ENCODE measurements at regions not wholly inside any gene's neighbourhood (a gene's known extent, or its start where the extent isn't known, plus 50 kb on each side); places are given as distances from the start of the nearest gene placed in this dataset.

DNA sequence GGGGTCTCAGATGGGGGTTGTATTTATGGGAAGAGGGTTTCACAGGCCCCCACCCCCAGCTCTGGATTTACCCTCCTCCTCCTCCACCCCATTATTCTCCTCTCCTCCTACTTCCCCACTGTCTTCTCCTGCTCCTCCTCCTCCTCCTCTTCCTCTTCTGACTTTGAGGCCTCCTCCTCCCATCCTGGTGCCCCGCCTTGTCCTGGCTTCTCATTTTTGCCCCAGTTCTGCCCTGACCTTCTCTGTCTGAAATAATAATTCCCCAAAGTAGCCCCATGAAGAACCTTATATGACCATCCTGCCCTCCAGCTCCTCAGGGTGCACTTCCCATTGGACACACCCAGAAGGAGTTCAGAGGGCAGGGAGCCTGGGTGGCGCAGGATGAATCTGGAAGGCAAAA, 351.4 kb upstream of the GATB start:
- POLR2A ChIA-PET = no interaction called here
- DNase-seq = no peak
- no peak overlapping the region for H3K27ac ChIP-seq (ENCODE audit: insufficient read depth in 1 of 2, low read depth in 1 of 2, low read length in 2 of 2, poor library complexity in 1 of 2, severe bottlenecking in 2 of 2)
- no peaks in the 10 kb centered on the region for H3K36me3 ChIP-seq (ENCODE audit: control insufficient read depth in 4 of 4, insufficient read depth in 4 of 4, low read length in 3 of 4)
- H3K9me3 ChIP-seq (ENCODE audit: control extremely low read depth in 1 of 5, control insufficient read depth in 4 of 5, insufficient read depth in 2 of 5, low read depth in 1 of 5, low read length in 4 of 5) = no peaks in the 10 kb centered on the region
- 86% methylated on average over 2 of the region's 2 CpGs for WGBS (ENCODE audit: insufficient coverage)
- H3K27me3 ChIP-seq (replicated peaks in 2 of 5; ENCODE audit: control insufficient read depth in 4 of 5, insufficient read depth in 5 of 5, low read length in 4 of 5) = no peaks in the 10 kb centered on the region
- H3K4me3 ChIP-seq (ENCODE audit: control insufficient read depth in 1 of 7, extremely low read depth in 1 of 7, insufficient read depth in 4 of 7, low read depth in 2 of 7, low read length in 6 of 7) = no peak overlapping the region
- peaks cover 5 to 39% (median 20%) of the 10 kb centered on the region in 4 experiments for H3K4me1 ChIP-seq (ENCODE audit: control extremely low read depth in 1 of 4, control insufficient read depth in 4 of 4, insufficient read depth in 4 of 4, low read length in 3 of 4)
- CTCF ChIA-PET = interaction anchor here (0.6 kb wide), 1 partner anchor 532 kb away, joined by 3 read pairs; no protein-coding TSS in a partner anchor

DNA sequence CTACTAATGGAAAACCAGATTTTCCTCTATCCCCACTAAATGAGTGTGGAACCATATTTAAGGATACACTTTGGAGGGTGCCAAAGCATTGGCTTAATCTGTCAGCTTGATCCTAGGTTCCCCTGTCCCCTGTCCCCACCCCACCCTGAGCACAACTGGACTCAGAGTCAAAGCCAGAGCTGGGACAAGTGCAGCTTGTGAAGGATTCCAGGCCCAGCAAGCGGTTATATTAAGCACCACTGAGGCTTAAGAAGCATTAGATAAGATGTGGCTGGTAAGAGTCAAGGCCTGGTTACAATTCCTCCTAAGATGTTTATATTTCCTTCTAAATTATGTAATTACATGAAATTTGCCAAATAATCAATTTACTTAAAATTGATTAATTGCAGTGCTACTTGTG, 350.0 kb upstream of the GATB start:
- Histone ChIP-seq H3K9me3 (ENCODE audit: control extremely low read depth in 1 of 5, control insufficient read depth in 4 of 5, insufficient read depth in 2 of 5, low read depth in 1 of 5, low read length in 4 of 5) (no peaks in the 10 kb centered on the region), H3K4me3 (ENCODE audit: control insufficient read depth in 1 of 7, extremely low read depth in 1 of 7, insufficient read depth in 4 of 7, low read depth in 2 of 7, low read length in 6 of 7) (no peak overlapping the region), H3K27ac (ENCODE audit: insufficient read depth in 1 of 2, low read depth in 1 of 2, low read length in 2 of 2, poor library complexity in 1 of 2, severe bottlenecking in 2 of 2) (no peak overlapping the region), H3K27me3 (replicated peaks in 2 of 5; ENCODE audit: control insufficient read depth in 4 of 5, insufficient read depth in 5 of 5, low read length in 4 of 5) (no peaks in the 10 kb centered on the region), H3K36me3 (ENCODE audit: control insufficient read depth in 4 of 4, insufficient read depth in 4 of 4, low read length in 3 of 4) (no peaks in the 10 kb centered on the region), H3K4me1 (ENCODE audit: control extremely low read depth in 1 of 4, control insufficient read depth in 4 of 4, insufficient read depth in 4 of 4, low read length in 3 of 4) (peaks cover 5 to 47% (median 21%) of the 10 kb centered on the region in 4 experiments)
- no peak for DNase-seq
- ChIA-PET CTCF (no interaction called here), POLR2A (no interaction called here)
- WGBS (ENCODE audit: insufficient coverage) = no CpG with 5 or more reads among the region's 1 CpG

DNA sequence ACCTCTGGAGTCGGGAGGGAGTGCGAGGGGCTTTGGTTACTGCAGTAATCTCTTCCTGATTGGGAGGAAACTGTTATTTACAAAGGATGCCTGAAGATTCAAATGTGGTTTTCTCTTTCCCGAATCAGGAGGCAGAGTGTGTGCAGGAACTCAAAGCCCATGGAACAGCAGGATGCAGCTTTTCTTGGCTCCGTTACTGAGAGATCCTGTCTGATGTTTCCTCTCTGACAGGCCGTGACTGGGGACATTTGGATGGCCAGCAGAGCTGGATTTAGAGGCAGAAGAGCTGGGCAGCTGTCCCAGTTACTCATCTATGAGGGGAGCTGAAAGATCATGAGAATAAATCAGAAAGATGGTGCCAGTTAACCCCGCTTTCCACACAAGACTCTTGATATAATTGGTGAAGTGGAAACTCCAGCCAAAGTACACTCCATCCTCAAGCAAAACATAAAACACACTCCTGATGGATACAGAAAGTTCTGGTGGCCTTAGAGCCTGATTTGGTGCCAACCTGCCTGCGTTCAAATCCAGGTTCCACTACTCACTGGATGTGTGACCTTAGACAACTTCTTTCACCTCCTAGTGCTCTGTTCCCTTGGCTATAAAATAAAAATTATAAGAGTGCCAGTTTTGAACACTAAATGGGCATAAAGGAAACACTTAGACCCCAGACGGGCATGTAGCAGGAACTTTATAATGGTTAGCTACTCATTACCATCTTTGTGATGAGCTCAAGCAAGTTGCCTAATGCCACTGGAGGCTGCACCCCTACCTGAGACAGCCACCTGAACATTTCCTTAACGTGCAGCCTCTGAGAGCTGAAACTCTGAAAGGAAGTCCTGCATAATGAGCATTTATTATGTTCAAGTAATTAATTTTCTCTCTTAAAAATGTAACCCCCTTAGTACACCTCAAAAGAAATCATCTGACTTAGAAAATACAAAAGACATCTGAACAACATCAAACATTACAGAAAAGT, 349.0 kb upstream of the GATB start:
- H3K4me3 ChIP-seq (ENCODE audit: control insufficient read depth in 1 of 7, extremely low read depth in 1 of 7, insufficient read depth in 4 of 7, low read depth in 2 of 7, low read length in 6 of 7) = peak overlapping the region in 1 of 7 experiments; percentile 25
- H3K27me3 ChIP-seq (replicated peaks in 2 of 5; ENCODE audit: control insufficient read depth in 4 of 5, insufficient read depth in 5 of 5, low read length in 4 of 5) = no peaks in the 10 kb centered on the region
- WGBS (ENCODE audit: insufficient coverage) = 19% methylated on average over 5 of the region's 9 CpGs
- no peaks in the 10 kb centered on the region for H3K36me3 ChIP-seq (ENCODE audit: control insufficient read depth in 4 of 4, insufficient read depth in 4 of 4, low read length in 3 of 4)
- H3K4me1 ChIP-seq (ENCODE audit: control extremely low read depth in 1 of 4, control insufficient read depth in 4 of 4, insufficient read depth in 4 of 4, low read length in 3 of 4) = peaks cover 5 to 48% (median 21%) of the 10 kb centered on the region in 4 experiments
- DNase-seq = peak; percentile 9 to 66 (median 52)
- H3K27ac ChIP-seq (ENCODE audit: insufficient read depth in 1 of 2, low read depth in 1 of 2, low read length in 2 of 2, poor library complexity in 1 of 2, severe bottlenecking in 2 of 2) = no peak overlapping the region
- CTCF ChIA-PET = no interaction called here
- no peaks in the 10 kb centered on the region for H3K9me3 ChIP-seq (ENCODE audit: control extremely low read depth in 1 of 5, control insufficient read depth in 4 of 5, insufficient read depth in 2 of 5, low read depth in 1 of 5, low read length in 4 of 5)
- POLR2A ChIA-PET = interaction anchor here (0.7 kb wide), 1 partner anchor 28 kb away, joined by 3 read pairs; no protein-coding TSS in a partner anchor

DNA sequence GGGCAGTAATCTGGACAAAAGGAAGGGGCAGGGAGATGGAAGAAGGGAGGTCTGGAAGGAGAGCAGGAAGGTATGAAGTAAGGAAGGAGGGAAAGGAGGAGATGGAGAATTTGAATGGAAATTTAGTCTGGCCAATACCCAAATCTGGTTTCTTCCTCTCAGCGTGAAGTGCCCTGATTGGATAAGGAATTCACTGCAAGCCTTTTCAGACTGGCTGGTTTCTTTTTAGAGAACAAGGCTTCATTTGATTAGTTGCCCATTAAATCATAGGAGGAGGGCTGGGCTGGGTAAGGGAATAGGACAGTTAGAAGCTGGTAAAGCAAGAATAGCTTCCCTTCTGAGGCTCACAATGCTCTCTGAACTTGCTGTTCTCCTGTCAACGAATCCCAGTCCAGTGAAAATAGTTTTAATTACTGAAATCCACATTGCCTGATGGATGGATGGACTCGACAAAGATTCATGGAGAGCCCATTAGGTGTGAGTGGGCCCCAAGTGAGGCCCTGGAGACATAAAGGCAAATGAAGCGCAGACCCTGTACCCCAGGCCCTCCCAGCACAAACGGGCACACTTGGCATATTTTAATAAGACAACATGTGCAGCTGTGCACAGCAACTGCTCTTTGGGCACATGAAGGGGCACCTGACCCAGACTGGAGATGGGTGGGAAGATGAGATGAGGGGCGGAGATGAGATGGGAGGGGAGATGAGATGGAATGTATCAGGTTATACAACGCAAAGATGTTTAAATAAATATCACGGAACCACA, 347.1 kb upstream of the GATB start:
- DNase-seq = no peak
- POLR2A ChIA-PET = no interaction called here
- H3K36me3 ChIP-seq (ENCODE audit: control insufficient read depth in 4 of 4, insufficient read depth in 4 of 4, low read length in 3 of 4) = no peaks in the 10 kb centered on the region
- H3K4me3 ChIP-seq (ENCODE audit: control insufficient read depth in 1 of 7, extremely low read depth in 1 of 7, insufficient read depth in 4 of 7, low read depth in 2 of 7, low read length in 6 of 7) = no peak overlapping the region
- CTCF ChIA-PET = no interaction called here
- H3K27me3 ChIP-seq (replicated peaks in 2 of 5; ENCODE audit: control insufficient read depth in 4 of 5, insufficient read depth in 5 of 5, low read length in 4 of 5) = no peaks in the 10 kb centered on the region
- WGBS (ENCODE audit: insufficient coverage) = 100% methylated on average over 3 of the region's 8 CpGs
- H3K9me3 ChIP-seq (ENCODE audit: control extremely low read depth in 1 of 5, control insufficient read depth in 4 of 5, insufficient read depth in 2 of 5, low read depth in 1 of 5, low read length in 4 of 5) = no peaks in the 10 kb centered on the region
- H3K27ac ChIP-seq (ENCODE audit: insufficient read depth in 1 of 2, low read depth in 1 of 2, low read length in 2 of 2, poor library complexity in 1 of 2, severe bottlenecking in 2 of 2) = no peak overlapping the region
- H3K4me1 ChIP-seq (ENCODE audit: control extremely low read depth in 1 of 4, control insufficient read depth in 4 of 4, insufficient read depth in 4 of 4, low read length in 3 of 4) = peaks cover 9 to 51% (median 22%) of the 10 kb centered on the region in 4 experiments

DNA sequence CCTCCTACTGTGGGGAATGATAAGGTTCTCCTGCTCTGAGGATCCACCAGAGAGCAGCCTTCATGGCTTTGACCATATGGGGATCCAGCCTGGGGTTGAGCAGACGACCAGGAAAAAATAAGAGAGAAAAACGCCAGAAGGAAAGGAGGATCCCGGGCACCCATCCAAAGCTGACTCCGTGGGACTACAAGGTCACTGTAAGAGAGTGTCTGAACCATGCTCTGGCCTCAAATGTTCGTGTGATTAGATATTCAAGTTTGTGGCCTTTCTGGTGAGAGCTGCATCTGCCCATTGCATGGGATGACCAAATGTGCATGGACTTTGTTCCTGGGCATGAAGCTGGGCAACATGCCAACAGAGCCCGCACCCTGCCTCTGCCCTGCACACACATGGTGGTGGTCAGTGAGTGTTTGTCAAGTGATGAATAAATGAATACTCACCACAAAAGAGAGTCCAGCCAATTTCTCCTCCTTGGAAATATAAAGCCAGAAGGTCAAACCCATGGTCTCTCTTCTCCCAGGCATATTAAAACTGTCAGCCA, 346.0 kb upstream of the GATB start:
- Histone ChIP-seq H3K4me3 (ENCODE audit: control insufficient read depth in 1 of 7, extremely low read depth in 1 of 7, insufficient read depth in 4 of 7, low read depth in 2 of 7, low read length in 6 of 7) (no peak overlapping the region), H3K27ac (ENCODE audit: insufficient read depth in 1 of 2, low read depth in 1 of 2, low read length in 2 of 2, poor library complexity in 1 of 2, severe bottlenecking in 2 of 2) (no peak overlapping the region), H3K9me3 (ENCODE audit: control extremely low read depth in 1 of 5, control insufficient read depth in 4 of 5, insufficient read depth in 2 of 5, low read depth in 1 of 5, low read length in 4 of 5) (no peaks in the 10 kb centered on the region), H3K27me3 (replicated peaks in 2 of 5; ENCODE audit: control insufficient read depth in 4 of 5, insufficient read depth in 5 of 5, low read length in 4 of 5) (no peaks in the 10 kb centered on the region), H3K36me3 (ENCODE audit: control insufficient read depth in 4 of 4, insufficient read depth in 4 of 4, low read length in 3 of 4) (no peaks in the 10 kb centered on the region), H3K4me1 (ENCODE audit: control extremely low read depth in 1 of 4, control insufficient read depth in 4 of 4, insufficient read depth in 4 of 4, low read length in 3 of 4) (peaks cover 11 to 47% (median 21%) of the 10 kb centered on the region in 4 experiments)
- no peak for DNase-seq
- ChIA-PET CTCF (no interaction called here), POLR2A (no interaction called here)
- WGBS (ENCODE audit: insufficient coverage) = 91% methylated on average over 5 of the region's 6 CpGs

DNA sequence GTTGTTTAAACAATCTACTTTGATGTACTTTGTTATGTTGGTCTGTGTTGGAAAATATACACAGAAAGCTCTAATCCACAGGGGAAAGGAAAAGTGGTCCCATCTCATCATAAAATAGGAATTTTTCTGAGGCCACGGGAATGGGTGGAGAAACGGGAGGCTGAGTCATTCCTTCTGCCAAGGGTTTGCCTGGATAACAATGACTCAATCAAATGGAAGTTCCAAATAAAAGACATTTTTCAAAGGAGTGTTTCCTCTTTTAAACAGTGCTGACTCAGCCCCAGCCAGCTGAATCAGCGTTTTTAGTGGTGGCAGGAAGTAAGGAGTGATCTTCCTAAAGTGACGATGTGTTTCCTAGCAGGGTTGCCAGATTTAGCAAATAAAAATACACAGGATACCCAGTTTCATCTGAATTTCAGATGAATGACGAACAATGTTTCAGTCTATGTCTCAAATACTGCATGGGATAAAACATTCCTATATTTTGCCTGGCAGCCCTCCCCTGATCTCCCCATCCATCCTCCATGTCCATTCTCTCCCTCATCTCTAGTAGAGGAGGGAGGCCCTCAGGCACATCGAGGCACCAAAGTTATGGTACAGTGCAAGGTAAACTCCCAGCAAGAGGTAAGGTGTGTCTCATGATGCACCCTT, 345.4 kb upstream of the GATB start:
- no peak overlapping the region for H3K4me3 ChIP-seq (ENCODE audit: control insufficient read depth in 1 of 7, extremely low read depth in 1 of 7, insufficient read depth in 4 of 7, low read depth in 2 of 7, low read length in 6 of 7)

More for the DNA sequence above, 345.4 kb upstream of the GATB start:
- no peaks in the 10 kb centered on the region for H3K9me3 ChIP-seq (ENCODE audit: control extremely low read depth in 1 of 5, control insufficient read depth in 4 of 5, insufficient read depth in 2 of 5, low read depth in 1 of 5, low read length in 4 of 5)
- H3K36me3 ChIP-seq (ENCODE audit: control insufficient read depth in 4 of 4, insufficient read depth in 4 of 4, low read length in 3 of 4) = no peaks in the 10 kb centered on the region
- H3K4me1 ChIP-seq (ENCODE audit: control extremely low read depth in 1 of 4, control insufficient read depth in 4 of 4, insufficient read depth in 4 of 4, low read length in 3 of 4) = peaks cover 14 to 51% (median 21%) of the 10 kb centered on the region in 4 experiments
- ChIA-PET CTCF (no interaction called here), POLR2A (no interaction called here)
- H3K27ac ChIP-seq (ENCODE audit: insufficient read depth in 1 of 2, low read depth in 1 of 2, low read length in 2 of 2, poor library complexity in 1 of 2, severe bottlenecking in 2 of 2) = no peak overlapping the region
- DNase-seq = peak; percentile 42 to 85 (median 84)
- H3K27me3 ChIP-seq (replicated peaks in 2 of 5; ENCODE audit: control insufficient read depth in 4 of 5, insufficient read depth in 5 of 5, low read length in 4 of 5) = no peaks in the 10 kb centered on the region
- WGBS (ENCODE audit: insufficient coverage) = 47% methylated on average over 3 of the region's 6 CpGs
